ENCODE measurements at regions not wholly inside any gene's neighbourhood (a gene's known extent, or its start where the extent isn't known, plus 50 kb on each side); places are given as distances from the start of the nearest gene placed in this dataset.

DNA sequence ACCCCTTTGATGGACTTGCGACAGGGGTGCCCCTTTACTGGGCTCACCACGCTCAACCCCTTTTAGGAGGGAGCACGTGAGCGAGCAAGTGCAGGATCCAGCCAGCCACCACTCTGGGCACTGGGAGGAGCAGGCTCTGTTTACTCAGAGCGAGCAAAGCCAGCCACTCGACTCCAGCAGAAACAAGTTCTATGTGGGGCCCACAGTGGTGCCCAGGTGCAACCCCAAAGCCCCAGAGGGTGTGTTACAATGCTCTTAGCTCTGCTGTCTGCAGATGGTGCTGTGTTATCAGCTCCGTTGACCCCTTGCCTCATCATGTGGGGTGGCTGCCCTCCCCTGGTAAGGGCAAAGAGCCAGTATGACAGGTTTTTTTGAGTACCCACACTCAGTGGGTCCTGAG, 120.3 kb upstream of the SUCLG2 start:
- DNase-seq: no peak

GRCh38 chr3:67765575-67765974, 111.2 kb upstream of the SUCLG2 start:
- no peak for DNase-seq

GRCh38 chr3:67745296-67745695, 90.9 kb upstream of the SUCLG2 start:
- no peak for DNase-seq

GRCh38 chr3:67744699-67745098, 90.3 kb upstream of the SUCLG2 start:
- no peak for DNase-seq

DNA sequence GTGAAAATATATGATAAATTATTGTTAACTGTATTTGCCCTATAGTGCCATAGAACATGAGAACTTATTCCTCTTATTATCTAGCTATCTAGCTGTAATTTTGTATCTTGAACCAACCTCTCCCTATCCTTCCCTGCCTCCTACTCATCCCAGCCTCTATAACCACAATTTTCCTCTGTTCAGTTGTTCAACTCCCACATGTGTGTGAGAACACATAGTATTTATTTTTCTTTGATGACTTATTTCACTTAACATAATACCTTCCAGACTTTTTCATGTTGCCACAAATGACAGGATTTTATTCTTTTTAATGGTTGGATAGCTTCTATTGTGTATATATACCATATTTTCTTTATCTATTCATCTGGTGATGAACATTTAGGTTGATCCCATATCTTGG, 85.4 kb upstream of the SUCLG2 start:
- no peak for DNase-seq

DNA sequence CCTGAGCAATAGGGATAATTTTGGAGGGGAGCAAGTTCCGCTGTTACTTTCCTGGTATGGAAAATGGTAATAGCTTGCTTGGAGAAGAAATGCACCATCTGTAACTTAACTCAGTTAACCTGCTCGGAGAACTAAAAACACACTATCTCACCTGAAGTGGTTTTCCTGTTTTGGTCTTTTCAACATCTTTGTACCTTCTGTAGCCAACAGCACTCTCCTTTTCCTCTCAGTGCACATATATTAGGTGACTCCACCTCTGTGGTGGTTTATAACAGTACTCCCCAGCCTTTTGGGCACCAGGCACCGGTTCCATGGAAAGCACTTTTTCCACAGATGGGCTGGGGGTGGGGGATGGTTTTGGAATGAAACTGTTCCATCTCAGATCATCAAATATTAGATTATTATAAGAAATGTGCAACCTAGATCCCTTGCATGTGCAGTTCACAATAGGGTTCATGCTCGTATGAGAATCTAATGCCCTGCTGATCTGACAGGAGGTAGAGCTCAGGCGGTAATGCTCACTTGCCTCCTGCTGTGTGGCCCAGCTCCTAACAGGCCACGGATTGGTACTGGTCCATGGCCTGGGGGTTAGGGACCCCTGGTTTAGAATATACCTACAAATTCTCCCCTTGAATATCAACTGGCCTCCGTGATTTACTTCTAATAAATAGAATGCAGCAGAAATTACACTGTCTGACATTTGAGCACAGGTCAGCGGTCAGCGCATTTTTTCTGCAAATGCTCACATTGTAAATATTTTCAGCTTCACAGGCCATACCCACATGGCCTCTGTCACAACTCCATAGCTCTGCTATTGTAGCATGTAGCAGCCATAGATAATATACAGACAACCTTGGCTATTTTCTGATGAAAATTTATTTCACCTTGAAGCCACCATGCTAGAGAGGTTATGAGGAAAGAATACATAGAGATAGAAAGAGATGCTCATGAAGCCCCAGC, 83.8 kb upstream of the SUCLG2 start:
- no peak for DNase-seq

DNA sequence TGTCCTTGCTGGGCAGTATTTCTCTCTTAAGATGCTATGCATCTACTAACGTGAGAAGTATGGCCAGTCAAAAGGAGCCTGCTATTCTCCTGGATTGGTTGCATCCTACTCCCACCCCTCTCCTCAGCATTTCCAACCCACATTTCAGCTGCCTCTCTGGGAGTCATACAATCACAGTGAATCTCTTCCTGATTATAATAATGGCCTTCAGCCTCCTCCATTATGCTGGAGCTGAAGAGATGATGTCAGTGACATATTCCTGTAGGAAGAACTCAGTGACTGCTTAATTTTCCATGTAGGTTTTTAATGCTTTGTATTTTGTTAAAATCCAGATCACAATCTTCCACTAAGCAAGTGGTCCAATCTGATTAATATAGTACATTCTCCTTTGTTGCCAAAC, 82.7 kb upstream of the SUCLG2 start:
- DNase-seq: no peak

DNA sequence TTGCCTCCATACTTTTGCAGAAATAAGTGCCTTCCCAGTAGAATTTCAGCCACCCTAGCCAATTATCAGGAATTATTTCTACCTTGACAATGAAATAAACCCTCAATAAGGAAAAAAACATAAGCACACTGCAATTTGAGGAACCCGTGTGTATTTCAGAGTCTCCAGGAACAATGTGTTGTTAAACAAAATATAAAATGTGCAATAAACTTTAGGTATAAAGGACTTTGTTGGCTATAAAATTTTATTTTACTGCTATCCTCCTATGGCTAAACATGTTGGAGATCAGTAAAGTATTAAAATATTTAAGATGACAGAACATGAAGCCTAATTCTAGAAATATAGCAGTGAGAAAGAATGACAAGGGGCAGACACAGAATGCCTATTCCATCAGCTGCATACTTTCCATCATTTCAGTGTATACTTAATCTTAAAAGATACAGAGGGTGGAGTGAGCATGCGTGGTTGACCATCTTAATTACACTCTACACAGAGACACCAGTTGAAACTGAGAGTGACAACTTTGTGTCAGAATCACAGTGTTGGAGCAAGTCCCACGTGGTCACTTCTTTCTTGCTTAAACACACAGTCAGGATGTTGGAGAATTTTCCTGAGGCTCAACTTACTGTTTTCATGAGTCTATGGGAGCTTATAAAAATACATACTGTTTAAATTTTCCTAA, 79.0 kb upstream of the SUCLG2 start:
- DNase-seq: no peak

DNA sequence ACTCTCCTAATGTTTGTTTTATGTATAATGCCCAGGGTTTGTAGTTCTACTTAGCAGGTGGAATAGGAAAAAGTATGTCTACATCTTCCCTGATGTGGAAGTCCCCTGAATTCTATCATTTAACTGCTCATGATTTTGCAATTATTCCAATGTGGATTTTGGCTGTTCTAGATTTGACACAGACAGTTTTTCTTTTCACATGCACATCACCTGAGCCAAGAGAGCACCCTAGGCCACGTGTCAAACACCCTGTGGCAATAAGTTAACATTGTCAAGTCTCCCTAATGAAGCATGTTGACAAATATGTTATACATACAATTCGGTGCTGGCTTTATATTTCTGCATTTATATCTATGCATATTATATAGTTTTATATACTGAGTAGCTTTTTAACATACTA, 70.0 kb upstream of the SUCLG2 start:
- DNase-seq: no peak

DNA sequence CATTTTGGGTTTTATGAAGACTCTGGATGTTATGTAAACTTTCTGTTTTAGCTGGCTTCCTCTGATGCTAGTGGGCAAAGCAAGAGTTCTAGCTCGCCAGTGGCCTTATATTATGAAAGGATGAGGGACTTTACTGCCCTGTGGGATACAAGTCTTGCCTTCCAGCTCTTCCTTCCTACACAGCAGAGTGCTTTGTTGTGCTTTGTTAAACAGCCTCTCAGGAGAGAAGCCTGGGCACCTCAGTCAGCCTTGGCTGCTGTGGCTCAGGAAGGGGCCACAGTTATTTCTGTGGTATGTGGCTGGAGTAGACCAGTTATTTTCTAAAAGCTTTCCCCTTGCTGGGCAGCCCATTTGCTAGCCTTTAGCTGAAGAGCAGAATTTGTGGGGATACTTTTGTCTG, 69.5 kb upstream of the SUCLG2 start:
- no peak for DNase-seq

GRCh38 chr3:67719333-67719732, 64.9 kb upstream of the SUCLG2 start:
- DNase-seq: no peak

- no peak for DNase-seq
These were observed 61.6 kb upstream of the SUCLG2 start for GRCh38 chr3:67715971-67716370.

GRCh38 chr3:67713764-67714469, 59.5 kb upstream of the SUCLG2 start:
- DNase-seq: peak; percentile 56

DNA sequence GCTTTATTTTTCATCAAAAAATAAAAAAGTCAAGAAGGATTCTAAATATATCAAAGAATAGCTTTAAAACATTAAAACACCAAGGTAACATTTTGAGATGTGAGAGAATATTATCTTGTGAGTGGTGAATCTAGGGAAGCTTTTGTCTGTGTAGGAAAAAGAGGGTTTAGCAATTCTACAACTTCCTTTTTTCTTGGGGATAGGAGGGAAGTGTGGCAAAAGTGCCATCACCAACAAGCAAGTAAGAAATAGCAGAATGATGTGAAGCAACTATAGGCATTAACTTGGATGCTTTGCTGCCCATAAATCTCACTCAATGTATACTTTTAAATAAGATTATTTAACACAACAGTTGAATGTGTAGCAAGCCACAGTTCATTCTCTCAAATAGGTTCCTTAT, 57.8 kb upstream of the SUCLG2 start:
- peak; percentile 77 for DNase-seq

DNA sequence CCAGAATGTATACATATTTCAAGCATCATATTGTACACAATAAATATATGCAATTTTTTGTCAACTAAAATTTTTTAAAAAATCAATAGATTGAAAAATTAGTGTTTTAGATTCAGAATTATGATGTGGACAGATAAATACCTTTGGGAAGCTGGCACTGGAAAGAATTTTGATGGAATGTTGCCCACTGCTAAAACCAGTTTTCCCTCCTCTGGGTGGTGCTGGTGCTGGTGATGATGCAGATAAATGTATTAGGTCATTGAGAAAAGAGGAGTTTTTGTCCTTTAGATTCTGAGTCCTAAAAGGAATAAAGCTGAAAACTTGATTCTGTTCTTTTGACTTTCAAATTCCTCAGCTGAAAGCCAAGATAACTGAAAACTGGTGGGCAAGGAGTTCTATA, 56.0 kb upstream of the SUCLG2 start:
- no peak for DNase-seq

- DNase-seq: no peak
These were observed 52.5 kb upstream of the SUCLG2 start for GRCh38 chr3:67706934-67707333.

DNA sequence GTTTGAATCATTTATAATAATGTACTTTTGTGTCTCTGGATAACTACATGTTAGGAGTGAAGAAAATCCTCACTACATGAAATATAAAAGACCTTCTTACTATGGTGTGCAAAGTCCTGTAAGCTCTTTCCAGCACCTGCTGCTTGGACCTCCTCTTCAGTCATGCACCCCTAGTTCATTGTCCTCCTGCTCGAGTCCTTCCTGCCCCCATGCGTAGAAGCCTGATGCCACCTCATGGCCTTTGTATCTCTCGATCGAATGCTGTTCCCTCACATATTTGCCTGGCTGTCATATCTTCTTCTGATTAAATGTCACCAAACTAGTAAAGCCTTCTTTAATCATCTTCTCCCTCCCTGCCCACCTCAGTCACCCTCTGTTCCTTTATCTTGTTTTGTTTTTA, 49.9 kb upstream of the SUCLG2 start:
- DNase-seq: no peak
